SK-N-SH (cell line): ENCODE measurements at regions not wholly inside any gene's neighbourhood (a gene's known extent, or its start where the extent isn't known, plus 50 kb on each side); places are given as distances from the start of the nearest gene placed in this dataset.

Experiments
- FOXM1 ChIP-seq: IDR thresholded peaks from 2 replicates; pipeline ENCODE4 v1.4.0; 2012; ENCODE audit warnings: low read depth, mild to moderate bottlenecking
- GABPA ChIP-seq: IDR thresholded peaks from 2 replicates; pipeline ENCODE4 v1.4.0; 2012; ENCODE audit warnings: low read depth, mild to moderate bottlenecking
- GATA2 ChIP-seq: sonication (generic); formaldehyde crosslinking; IDR thresholded peaks from 2 replicates; pipeline ENCODE4 v1.5.0; 2020; ENCODE audit warnings: mild to moderate bottlenecking, missing genetic modification reagents
- MXI1 ChIP-seq: IDR thresholded peaks from 2 replicates; pipeline ENCODE4 v1.6.1; 2012; ENCODE audit warnings: mild to moderate bottlenecking, low read depth, low read length, improper control_type of control experiment
- POLR2AphosphoS5 ChIP-seq: IDR thresholded peaks from 2 replicates; pipeline ENCODE4 v1.6.1; 2012; ENCODE audit warnings: low read depth, low read length
- RAD21 ChIP-seq: IDR thresholded peaks from 2 replicates; pipeline ENCODE4 v1.6.1; 2012; ENCODE audit warnings: mild to moderate bottlenecking, low read length
- REST ChIP-seq: IDR thresholded peaks from 2 replicates; pipeline ENCODE4 v1.6.1; 2012; ENCODE audit warnings: mild to moderate bottlenecking, low read depth, low read length, moderate library complexity
- RFX5 ChIP-seq: IDR thresholded peaks from 2 replicates; pipeline ENCODE4 v1.6.1; 2012; ENCODE audit warnings: mild to moderate bottlenecking, improper control_type of control experiment, low read length
- SIN3A ChIP-seq: IDR thresholded peaks from 2 replicates; pipeline ENCODE4 v1.6.1; 2012; ENCODE audit warnings: low read depth, mild to moderate bottlenecking, low read length, moderate library complexity, borderline replicate concordance
- SMC3 ChIP-seq: IDR thresholded peaks from 2 replicates; pipeline ENCODE4 v1.6.1; 2012; ENCODE audit warnings: low read depth, low read length, improper control_type of control experiment
- TF ChIP-seq, protein P1 (sequence below): fragments of 200-600 bp; sonication (generic); IDR thresholded peaks from 2 replicates; pipeline ENCODE4 v1.6.1; 2017; ENCODE audit warnings: antibody characterized with exemption, mild to moderate bottlenecking, moderate library complexity
- TF ChIP-seq, protein P2 (sequence below): IDR thresholded peaks from 2 replicates; pipeline ENCODE4 v1.4.0; 2012; ENCODE audit warnings: low read depth

GRCh38 chr1:199460933-199461332 lies 566.6 kb upstream of the NR5A2 start:
- TF ChIP-seq, protein P1, sequence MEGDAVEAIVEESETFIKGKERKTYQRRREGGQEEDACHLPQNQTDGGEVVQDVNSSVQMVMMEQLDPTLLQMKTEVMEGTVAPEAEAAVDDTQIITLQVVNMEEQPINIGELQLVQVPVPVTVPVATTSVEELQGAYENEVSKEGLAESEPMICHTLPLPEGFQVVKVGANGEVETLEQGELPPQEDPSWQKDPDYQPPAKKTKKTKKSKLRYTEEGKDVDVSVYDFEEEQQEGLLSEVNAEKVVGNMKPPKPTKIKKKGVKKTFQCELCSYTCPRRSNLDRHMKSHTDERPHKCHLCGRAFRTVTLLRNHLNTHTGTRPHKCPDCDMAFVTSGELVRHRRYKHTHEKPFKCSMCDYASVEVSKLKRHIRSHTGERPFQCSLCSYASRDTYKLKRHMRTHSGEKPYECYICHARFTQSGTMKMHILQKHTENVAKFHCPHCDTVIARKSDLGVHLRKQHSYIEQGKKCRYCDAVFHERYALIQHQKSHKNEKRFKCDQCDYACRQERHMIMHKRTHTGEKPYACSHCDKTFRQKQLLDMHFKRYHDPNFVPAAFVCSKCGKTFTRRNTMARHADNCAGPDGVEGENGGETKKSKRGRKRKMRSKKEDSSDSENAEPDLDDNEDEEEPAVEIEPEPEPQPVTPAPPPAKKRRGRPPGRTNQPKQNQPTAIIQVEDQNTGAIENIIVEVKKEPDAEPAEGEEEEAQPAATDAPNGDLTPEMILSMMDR = no peak
- TF ChIP-seq SMC3 = no peak
- TF ChIP-seq RFX5 = no peak
- no peak for TF ChIP-seq RAD21
- no peak for TF ChIP-seq POLR2AphosphoS5
- TF ChIP-seq, protein P2, sequence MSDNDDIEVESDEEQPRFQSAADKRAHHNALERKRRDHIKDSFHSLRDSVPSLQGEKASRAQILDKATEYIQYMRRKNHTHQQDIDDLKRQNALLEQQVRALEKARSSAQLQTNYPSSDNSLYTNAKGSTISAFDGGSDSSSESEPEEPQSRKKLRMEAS = no peak
- TF ChIP-seq FOXM1 = no peak
- no peak for TF ChIP-seq REST
- TF ChIP-seq GABPA = no peak
- no peak for TF ChIP-seq SIN3A
- TF ChIP-seq MXI1 = no peak
- TF ChIP-seq GATA2 (CRISPR knock-in tag) = no peak
